HepG2 (cell line): ENCODE measurements at regions not wholly inside any gene's neighbourhood (a gene's known extent, or its start where the extent isn't known, plus 50 kb on each side); places are given as distances from the start of the nearest gene placed in this dataset.

Source experiments
- DBP ChIP-seq: sonication (generic); formaldehyde crosslinking; IDR thresholded peaks from 2 replicates; pipeline ENCODE4 v1.4.0; 2020; ENCODE audit warnings: missing genetic modification reagents; ENCODE audit errors: not compliant biosample characterization
- JUND ChIP-seq: sonication (generic); formaldehyde crosslinking; IDR thresholded peaks from 2 replicates; pipeline ENCODE4 v1.8.0; 2022; ENCODE audit warnings: mild to moderate bottlenecking, missing genetic modification reagents
- KAT7 ChIP-seq: IDR thresholded peaks from 2 replicates; pipeline ENCODE4 v1.6.1; 2018; ENCODE audit warnings: borderline replicate concordance, missing compliant biosample characterization
- PCBP1 ChIP-seq: fragments of 200-400 bp; formaldehyde crosslinking; IDR thresholded peaks from 2 replicates; pipeline ENCODE4 v1.6.1; 2017; ENCODE audit warnings: mild to moderate bottlenecking, low read depth, low read length, borderline replicate concordance
- TERF1 ChIP-seq: sonication (generic); formaldehyde crosslinking; IDR thresholded peaks from 2 replicates; pipeline ENCODE4 v1.8.0; 2022; ENCODE audit warnings: mild to moderate bottlenecking, missing genetic modification reagents, moderate library complexity
- ZNF274 ChIP-seq: sonication (generic); formaldehyde crosslinking; IDR thresholded peaks from 2 replicates; pipeline ENCODE4 v1.5.1; 2020; ENCODE audit warnings: mild to moderate bottlenecking, missing genetic modification reagents
- ZNF460 ChIP-seq: sonication (generic); formaldehyde crosslinking; IDR thresholded peaks from 2 replicates; pipeline ENCODE4 v1.5.1; 2020; ENCODE audit warnings: missing genetic modification reagents, mild to moderate bottlenecking, borderline replicate concordance
- ZNF577 ChIP-seq: sonication (generic); formaldehyde crosslinking; IDR thresholded peaks from 2 replicates; pipeline ENCODE4 v1.4.0; 2020; ENCODE audit warnings: mild to moderate bottlenecking, low read depth, missing genetic modification reagents, borderline replicate concordance
- TF ChIP-seq, protein P1 (sequence below): sonication (generic); formaldehyde crosslinking; IDR thresholded peaks from 2 replicates; pipeline ENCODE4 v1.5.0; 2020; ENCODE audit warnings: mild to moderate bottlenecking, missing genetic modification reagents, moderate library complexity
- TF ChIP-seq, protein P2 (sequence below): sonication (generic); formaldehyde crosslinking; IDR thresholded peaks from 2 replicates; pipeline ENCODE4 v1.9.0; 2021; ENCODE audit warnings: missing genetic modification reagents, borderline replicate concordance

DNA sequence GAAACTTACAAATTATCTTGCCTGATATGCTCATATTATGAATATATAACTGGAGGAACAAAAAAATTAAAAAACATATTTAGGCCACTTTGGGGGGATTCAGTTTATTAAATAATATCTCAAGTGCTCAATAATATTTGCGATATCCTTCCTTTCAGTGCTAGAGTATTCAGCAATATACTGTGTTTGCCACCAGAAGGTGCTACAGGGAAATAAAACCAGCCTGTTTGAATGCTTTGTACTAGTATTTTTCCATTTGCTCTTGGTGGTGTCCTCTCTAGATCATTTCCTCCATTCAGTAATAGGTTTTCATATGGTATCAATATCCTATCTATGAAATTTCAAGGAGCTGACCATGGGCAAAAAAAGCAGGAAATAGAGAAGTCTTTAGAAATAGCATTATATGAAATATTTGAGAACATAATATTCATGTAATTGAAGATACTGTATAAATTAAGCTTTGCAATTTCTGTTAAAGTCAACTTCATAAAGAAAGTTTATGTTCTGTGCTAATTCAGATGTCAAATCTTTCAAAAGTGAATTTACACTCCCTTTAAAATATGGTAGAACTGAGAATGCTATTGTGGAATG is 106.2 kb upstream of the NAV3 start:
- TF ChIP-seq, protein P1, sequence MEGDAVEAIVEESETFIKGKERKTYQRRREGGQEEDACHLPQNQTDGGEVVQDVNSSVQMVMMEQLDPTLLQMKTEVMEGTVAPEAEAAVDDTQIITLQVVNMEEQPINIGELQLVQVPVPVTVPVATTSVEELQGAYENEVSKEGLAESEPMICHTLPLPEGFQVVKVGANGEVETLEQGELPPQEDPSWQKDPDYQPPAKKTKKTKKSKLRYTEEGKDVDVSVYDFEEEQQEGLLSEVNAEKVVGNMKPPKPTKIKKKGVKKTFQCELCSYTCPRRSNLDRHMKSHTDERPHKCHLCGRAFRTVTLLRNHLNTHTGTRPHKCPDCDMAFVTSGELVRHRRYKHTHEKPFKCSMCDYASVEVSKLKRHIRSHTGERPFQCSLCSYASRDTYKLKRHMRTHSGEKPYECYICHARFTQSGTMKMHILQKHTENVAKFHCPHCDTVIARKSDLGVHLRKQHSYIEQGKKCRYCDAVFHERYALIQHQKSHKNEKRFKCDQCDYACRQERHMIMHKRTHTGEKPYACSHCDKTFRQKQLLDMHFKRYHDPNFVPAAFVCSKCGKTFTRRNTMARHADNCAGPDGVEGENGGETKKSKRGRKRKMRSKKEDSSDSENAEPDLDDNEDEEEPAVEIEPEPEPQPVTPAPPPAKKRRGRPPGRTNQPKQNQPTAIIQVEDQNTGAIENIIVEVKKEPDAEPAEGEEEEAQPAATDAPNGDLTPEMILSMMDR = peak; percentile 59
- TF ChIP-seq ZNF460 (no peak), ZNF577 (CRISPR knock-in tag) (no peak), KAT7 (CRISPR knock-in tag) (no peak), PCBP1 (no peak), ZNF274 (CRISPR knock-in tag) (no peak), JUND (no peak), TERF1 (CRISPR knock-in tag) (no peak), DBP (CRISPR knock-in tag) (no peak)
- TF ChIP-seq, protein P2, sequence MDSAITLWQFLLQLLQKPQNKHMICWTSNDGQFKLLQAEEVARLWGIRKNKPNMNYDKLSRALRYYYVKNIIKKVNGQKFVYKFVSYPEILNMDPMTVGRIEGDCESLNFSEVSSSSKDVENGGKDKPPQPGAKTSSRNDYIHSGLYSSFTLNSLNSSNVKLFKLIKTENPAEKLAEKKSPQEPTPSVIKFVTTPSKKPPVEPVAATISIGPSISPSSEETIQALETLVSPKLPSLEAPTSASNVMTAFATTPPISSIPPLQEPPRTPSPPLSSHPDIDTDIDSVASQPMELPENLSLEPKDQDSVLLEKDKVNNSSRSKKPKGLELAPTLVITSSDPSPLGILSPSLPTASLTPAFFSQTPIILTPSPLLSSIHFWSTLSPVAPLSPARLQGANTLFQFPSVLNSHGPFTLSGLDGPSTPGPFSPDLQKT (CRISPR knock-in tag) = no peak
